ENCODE measurements at regions not wholly inside any gene's neighbourhood (a gene's known extent, or its start where the extent isn't known, plus 50 kb on each side); places are given as distances from the start of the nearest gene placed in this dataset.

- DNase-seq = no peak
These were observed 53.0 kb upstream of the CLDN14 start for GRCh38 chr21:36532769-36533467.

DNA sequence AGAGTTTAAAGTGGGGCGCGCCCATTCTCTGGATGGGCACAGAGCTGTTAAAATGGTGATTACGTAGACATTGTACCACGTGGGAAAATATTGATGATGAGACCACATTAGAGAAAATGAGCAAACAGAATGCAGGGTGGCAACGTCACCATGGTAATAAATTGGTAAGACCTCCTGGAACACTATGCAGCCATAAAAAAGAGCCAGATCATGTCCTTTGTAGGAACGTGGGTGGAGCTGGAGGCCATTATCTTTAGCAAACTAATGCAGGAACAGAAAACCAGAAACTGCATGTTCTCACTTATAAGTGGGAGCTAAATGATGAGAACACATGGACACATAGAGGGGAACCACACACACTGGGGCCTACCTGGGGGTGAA, 53.5 kb upstream of the CLDN14 start:
- no peak for DNase-seq

GRCh38 chr21:36534656-36535055, 54.7 kb upstream of the CLDN14 start:
- DNase-seq = no peak

GRCh38 chr21:36535618-36536241, 55.8 kb upstream of the CLDN14 start:
- no peak for DNase-seq

GRCh38 chr21:36538761-36539160, 58.8 kb upstream of the CLDN14 start:
- DNase-seq = no peak

GRCh38 chr21:36539434-36540150, 59.7 kb upstream of the CLDN14 start:
- no peak for DNase-seq

DNA sequence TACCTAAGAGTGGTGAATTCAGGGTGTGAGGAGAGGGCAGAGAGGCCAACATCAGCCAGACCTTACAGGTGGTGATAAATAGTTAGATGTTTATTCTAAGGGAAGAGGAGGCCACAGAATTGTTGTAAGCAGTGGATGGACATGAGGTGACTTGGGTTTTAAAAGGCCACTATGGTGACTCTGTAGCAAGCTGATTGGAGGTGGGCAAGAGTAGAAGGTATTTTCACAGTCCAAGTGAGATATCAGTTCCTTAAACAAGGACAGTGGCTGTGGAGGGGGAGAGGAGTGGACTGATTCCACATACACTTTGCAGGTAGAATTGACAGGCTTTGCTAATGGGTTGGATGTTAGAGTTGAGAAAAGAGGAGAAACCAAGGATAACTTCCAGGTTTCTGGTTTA, 60.8 kb upstream of the CLDN14 start:
- no peak for DNase-seq

DNA sequence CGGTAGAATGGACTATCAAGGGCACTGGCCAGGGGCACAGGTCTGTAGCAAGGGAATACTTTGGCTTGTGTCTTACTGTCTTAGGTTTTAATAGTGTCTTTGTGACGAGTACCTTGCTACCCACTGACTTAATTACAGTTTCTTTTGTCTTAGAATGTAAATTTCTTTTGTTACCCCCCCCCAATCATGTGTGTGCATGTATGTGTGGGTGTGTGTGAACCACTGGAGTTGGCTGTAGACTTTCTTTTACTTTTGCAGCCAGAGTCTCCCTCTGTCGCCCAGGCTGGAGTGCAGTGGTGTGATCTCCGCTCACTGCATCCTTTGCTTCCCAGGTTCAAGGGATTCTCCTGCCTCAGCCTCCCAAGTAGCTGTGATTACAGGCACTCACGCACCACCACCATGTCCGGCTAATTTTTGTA, 61.8 kb upstream of the CLDN14 start:
- no peak for DNase-seq

DNA sequence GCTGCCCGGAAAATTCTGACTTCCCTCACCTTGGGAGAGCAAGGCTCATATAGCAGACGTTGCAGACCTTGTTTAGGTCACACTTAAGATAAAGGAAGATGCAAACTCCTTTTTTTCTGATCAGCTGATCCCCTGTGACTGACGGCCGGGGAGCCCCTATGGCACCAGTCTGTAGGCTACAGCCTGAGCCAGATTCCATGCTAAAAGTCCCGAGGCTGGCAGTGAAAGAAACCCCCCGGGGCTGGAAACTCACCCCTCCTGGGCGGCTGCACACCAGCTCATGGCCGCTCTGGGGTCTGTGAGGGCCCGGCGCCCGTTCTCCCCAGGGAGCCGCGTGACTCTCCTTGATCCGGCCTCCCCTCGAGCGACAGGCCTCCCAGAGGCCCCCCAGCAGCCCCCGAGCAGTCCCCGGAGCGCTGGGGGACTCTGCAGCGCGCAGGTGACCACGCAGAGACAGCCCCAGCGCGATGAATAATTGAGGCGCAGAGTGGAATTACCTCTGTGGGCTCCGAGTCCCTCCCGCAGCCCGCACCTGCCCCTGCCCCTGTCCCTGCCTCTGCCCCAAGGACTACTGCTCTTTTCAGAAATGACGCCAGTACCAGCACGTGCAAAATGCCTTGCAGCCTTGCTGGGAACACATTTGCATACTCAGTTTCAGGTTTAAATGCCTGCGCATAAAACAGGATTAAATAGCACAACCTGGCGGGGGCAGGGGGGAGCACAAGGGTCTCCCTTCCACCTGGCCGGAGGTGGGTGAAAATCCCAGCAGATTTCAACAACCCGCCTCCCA, 62.6 kb upstream of the CLDN14 start:
- DNase-seq = peak in 1 of 2 experiments; percentile 19

- DNase-seq = no peak
These were observed 64.0 kb upstream of the CLDN14 start for GRCh38 chr21:36543924-36544323.

GRCh38 chr21:36544545-36544944, 64.6 kb upstream of the CLDN14 start:
- DNase-seq = no peak

DNA sequence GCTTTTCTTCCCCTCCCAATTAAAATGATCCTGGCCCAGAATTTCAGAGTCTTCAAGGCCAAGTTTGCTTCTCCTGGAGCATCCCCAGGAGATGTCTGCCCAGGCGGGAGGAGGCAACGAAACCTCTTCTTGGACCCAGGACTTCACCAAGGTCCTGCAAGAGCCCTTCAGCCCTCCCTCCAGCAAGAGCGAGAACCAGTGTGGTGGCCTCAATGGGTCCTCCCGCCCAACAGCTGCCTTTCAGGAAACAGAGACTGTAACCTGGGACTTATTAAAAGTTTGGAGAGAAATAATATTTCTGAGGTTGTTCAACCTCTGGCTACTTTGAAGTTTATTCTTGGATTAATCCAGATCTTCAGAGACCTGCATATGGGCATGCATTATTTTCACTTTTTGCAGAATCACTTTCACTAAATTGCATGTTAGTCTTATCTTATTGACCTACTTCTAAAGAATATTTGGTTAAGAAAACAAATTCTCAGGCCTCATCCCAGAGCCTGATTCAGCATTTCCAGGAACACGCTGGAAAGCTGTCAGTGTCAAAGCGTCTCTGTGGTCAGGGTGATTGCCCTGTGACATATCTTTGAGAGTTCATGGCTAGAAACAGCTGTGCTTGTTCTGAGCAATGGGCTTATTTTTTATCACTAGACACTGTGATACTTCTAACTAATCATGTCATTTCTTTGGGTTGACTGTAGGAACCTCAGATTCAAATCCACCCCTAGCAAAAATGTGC, 66.0 kb upstream of the CLDN14 start:
- no peak for DNase-seq

DNA sequence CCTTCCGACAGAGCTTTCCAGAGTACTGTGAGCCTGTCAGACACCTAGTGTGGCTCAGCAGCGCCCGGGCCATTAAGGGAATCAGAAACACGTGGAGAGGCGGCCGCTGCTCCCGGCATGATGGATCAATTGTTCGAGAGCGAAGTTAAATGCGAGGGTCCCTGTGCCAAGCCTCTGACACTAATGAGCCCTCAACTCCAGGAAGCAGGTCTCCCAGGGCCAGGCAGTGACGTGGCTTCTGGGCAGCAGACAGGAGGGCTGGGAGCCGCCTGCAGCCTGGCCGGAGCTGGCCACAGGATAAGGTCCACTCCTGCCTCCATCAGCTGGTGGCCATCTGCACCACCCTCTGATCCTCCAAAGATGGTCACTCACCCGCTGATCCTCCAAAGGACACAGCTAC, 67.5 kb upstream of the CLDN14 start:
- no peak for DNase-seq

DNA sequence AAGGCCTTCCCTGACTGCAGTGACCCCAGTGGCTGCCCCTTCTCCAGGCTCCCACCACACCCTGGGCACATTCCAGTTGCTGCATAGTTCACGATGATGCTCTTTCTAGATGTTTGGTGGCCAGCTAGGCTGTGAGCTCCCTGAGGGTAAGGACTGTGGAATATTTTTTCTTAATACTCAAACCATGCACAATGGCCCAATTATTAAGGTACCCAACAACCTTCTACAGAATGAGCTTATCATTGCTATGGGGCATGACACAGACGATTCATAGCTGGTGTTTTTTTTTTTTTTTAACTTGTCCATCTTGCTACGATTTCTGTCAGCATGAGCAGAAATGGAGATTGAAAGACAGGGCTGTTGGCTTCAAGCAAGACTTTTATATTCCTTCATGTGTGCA, 68.9 kb upstream of the CLDN14 start:
- DNase-seq = no peak

- no peak for DNase-seq
These were observed 69.5 kb upstream of the CLDN14 start for GRCh38 chr21:36549470-36549869.

DNA sequence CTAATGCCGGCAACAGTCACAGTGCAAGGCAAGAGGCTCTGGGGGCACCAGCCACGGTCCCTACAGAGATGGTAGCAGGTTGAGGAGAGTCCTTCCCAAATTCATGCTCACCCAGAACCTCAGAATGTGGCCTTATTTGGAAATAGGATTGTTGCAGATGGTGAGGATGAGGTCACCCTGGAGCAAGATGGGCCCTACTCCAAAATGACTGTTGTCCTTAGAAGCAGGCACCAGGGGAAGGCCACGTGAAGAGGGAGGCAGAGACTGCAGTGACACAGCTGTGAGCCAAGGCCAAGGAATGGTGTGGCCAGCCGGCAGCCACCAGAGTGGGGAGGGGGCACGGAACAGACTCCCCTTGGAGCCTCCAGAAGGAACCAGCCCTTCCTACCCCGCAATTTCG, 70.8 kb upstream of the CLDN14 start:
- no peak for DNase-seq

DNA sequence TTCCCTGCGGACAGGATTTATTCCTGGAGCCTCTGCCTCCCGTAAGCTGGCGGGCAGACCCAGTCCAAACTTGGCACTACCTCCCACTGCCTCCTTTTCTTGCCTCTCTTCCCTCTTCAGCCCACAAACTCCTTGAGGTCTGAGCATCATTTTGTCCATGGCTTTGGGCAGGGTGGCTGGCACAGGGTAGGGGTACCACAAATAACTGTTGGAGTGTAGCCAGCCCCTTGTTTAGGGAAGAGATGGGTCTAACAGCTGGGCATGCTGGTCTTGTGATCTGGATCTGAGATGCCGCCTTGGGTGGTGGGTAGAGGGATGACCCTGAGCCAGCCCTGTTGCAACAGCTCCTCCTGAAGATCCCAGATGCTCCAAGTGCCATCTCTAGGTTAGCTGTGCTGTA, 71.4 kb upstream of the CLDN14 start:
- DNase-seq = no peak

DNA sequence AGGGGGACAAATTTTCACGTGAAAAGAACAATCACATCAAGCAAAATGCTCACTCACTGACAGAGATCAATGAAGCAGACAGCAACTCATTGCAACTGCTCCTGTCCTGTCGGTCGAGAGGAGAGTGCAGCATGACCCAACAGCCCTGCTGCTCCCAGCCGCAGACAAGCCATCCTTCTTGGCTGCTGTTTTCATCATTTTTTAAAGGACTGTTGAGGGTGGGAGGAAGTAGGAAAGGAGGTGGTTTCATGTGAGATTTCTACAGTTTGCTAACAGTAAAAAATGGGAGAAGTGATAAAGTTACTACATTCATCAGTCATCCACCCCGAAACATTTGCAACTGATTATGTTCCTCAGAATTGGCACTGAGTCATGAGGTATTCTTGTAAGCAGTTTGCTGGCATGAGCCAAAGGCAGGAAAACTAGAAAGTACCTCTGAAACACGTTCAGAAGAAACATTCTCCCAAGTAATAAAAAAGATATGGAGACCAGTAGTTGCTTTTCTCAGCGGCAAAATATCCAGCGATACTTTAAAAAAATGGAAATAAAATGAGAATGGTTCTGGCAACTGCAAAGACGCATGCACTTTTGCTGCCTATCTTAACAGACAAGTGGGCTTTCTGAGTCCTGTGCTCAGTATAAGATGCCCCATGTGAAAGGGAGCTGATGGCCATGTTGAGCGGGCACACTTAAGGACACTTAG, 72.0 kb upstream of the CLDN14 start:
- no peak for DNase-seq

- no peak for DNase-seq
These were observed 72.5 kb upstream of the CLDN14 start for GRCh38 chr21:36552434-36552785.

DNA sequence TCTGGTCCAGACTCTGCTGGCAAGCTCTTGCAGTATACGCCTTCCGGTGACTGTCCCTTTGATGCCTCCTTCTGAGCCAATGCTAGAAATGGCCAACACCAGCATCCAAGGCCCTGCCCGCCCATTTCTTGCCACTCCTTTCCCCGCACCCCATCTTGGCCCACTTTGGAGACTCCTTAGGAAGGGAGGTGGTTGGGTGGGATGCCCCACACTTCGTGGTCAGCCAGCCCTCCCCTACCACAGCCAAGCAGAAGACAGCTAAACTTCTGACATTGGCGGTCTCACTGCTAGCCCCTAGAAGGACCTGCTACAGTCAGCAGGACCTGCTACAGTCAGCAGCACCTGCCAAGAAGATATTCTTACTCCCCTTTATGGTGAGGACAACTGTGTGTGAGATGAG, 73.5 kb upstream of the CLDN14 start:
- no peak for DNase-seq

- DNase-seq = no peak
These were observed 74.7 kb upstream of the CLDN14 start for GRCh38 chr21:36554411-36555157.
